Type B pancreatic cell (in vitro differentiated cells): ENCODE measurements at regions not wholly inside any gene's neighbourhood (a gene's known extent, or its start where the extent isn't known, plus 50 kb on each side); places are given as distances from the start of the nearest gene placed in this dataset.

Experiments
- DNase-seq: peaks from one replicate; pipeline ENCODE4 v3.0.0; 2021; ENCODE audit warnings: mixed read lengths; ENCODE audit not compliant: unreplicated experiment; ENCODE audit errors: extremely low spot score
- H3K27ac Mint-ChIP-seq: 2 replicates; pipeline ENCODE4 v1.8.0; 2021; ENCODE audit warnings: mild to moderate bottlenecking, mixed read lengths
- H3K27me3 Mint-ChIP-seq: 2 replicates; pipeline ENCODE4 v1.8.0; 2021; ENCODE audit warnings: mixed read lengths
- H3K36me3 Mint-ChIP-seq: 2 replicates; pipeline ENCODE4 v1.8.0; 2021; ENCODE audit warnings: mixed read lengths
- H3K4me1 Mint-ChIP-seq: one replicate; pipeline ENCODE4 v1.8.0; 2021; ENCODE audit warnings: mixed read lengths; ENCODE audit not compliant: unreplicated experiment
- H3K4me3 Mint-ChIP-seq: 2 replicates; pipeline ENCODE4 v1.8.0; 2021; ENCODE audit warnings: mild to moderate bottlenecking, mixed read lengths
- H3K9me3 Mint-ChIP-seq: 2 replicates; pipeline ENCODE4 v1.8.0; 2021; ENCODE audit warnings: mixed read lengths
- TF ChIP-seq, protein P1 (sequence below): fragments of 200-600 bp; sonication (generic); conservative IDR thresholded peaks from 2 replicates; pipeline ENCODE4 v1.5.0; 2021; ENCODE audit warnings: antibody characterized with exemption, mild to moderate bottlenecking

DNA sequence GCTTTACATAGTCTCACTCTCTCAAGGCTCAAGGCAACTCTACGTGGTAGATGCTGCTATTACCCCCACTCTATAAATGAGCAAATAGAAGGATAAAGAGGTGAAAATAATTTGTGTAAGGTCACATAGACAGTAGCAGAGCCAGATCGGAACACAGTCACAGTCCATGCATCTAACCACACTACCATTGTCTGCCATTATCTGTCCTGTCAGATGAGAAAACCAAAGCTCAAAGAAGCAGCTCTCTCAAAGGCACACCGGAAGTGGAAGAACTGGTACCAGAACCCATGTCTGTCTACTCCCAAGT lies 134.4 kb upstream of the NUDT4 start:
- H3K27ac Mint-ChIP-seq = peak overlapping the region; percentile 25
- no peak for DNase-seq
- H3K36me3 Mint-ChIP-seq = peaks cover 3% of the 10 kb centered on the region
- H3K4me1 Mint-ChIP-seq = peaks cover 30% of the 10 kb centered on the region
- TF ChIP-seq, protein P1, sequence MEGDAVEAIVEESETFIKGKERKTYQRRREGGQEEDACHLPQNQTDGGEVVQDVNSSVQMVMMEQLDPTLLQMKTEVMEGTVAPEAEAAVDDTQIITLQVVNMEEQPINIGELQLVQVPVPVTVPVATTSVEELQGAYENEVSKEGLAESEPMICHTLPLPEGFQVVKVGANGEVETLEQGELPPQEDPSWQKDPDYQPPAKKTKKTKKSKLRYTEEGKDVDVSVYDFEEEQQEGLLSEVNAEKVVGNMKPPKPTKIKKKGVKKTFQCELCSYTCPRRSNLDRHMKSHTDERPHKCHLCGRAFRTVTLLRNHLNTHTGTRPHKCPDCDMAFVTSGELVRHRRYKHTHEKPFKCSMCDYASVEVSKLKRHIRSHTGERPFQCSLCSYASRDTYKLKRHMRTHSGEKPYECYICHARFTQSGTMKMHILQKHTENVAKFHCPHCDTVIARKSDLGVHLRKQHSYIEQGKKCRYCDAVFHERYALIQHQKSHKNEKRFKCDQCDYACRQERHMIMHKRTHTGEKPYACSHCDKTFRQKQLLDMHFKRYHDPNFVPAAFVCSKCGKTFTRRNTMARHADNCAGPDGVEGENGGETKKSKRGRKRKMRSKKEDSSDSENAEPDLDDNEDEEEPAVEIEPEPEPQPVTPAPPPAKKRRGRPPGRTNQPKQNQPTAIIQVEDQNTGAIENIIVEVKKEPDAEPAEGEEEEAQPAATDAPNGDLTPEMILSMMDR = no peak
- H3K4me3 Mint-ChIP-seq = peak overlapping the region; percentile 1
- H3K27me3 Mint-ChIP-seq = no peaks in the 10 kb centered on the region
- peaks cover 15% of the 10 kb centered on the region for H3K9me3 Mint-ChIP-seq

DNA sequence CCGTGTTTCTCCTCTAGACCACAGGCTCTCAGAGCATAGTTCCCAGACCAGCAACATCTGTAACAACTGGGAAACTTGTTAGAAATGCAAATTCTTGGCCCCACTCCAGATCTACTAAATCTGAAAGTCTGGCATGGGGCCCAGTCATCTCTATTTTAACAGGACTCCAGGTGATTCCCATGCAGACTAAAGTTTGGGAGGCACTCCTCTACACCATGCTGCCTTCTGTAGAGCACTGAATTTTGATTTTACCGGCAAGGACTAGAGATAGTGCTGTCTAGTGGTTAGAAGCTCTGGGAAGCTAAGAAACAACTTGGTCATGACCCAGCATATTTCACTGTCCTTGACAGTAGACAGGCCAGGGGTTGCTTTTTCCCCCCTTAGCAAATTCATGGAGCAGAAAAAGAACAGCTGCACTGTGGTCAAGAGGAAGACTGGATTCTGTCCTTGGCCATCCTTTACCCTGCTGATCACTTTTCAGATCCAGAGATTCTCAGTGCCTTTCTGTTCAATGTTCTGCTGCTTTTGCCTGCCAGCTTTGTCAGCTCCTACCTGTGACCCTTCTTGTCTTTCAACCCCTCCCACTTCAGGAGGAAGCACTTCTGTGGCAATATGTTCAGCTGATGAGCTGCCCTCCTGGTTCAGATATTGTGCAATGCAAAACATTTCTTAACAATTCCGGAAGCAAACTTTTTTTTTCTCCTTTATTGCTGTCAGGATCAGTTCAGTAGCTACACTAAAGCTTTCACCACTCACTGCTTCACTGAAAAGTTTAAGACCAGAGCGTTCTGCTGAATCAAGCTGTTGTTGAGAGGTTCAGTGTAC lies 133.8 kb upstream of the NUDT4 start:
- TF ChIP-seq, protein P1 = no peak
- H3K4me3 Mint-ChIP-seq = peak overlapping the region; percentile 68
- no peaks in the 10 kb centered on the region for H3K27me3 Mint-ChIP-seq
- peaks cover 3% of the 10 kb centered on the region for H3K36me3 Mint-ChIP-seq
- H3K27ac Mint-ChIP-seq = peak overlapping the region; percentile 25
- H3K9me3 Mint-ChIP-seq = peaks cover 15% of the 10 kb centered on the region
- no peak for DNase-seq
- peaks cover 30% of the 10 kb centered on the region for H3K4me1 Mint-ChIP-seq

DNA sequence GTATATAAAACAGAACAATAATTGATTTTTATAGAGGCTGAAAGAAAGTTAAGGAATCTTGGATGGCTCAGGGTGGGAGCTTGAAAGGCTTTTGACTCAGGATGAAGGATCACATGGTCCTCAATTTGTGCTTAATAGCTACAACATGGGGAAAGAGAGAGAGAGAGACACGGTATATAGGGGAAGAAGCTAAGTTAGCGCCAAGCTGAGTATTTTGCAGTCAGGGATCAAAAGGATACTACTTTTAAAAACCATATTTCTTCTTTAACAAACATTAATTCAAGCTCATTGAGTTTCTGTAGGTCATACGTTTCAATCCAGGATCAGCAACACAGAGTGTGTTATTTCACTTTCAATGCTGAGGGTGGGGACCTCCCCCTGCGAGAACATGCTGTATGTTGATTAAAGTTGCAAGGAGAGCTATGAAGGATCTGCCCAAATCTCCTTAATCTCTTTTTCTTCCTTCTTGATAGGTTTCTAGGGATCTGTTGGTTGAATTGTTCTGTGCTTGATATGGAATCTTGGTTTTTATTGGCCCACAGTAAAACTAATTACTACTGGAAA lies 133.1 kb upstream of the NUDT4 start:
- Mint-ChIP-seq H3K27me3 (no peaks in the 10 kb centered on the region), H3K27ac (peak overlapping the region; percentile 25), H3K4me3 (peak overlapping the region; percentile 68), H3K9me3 (peaks cover 13% of the 10 kb centered on the region), H3K36me3 (peaks cover 3% of the 10 kb centered on the region), H3K4me1 (peaks cover 30% of the 10 kb centered on the region)
- TF ChIP-seq, protein P1 = no peak
- no peak for DNase-seq

DNA sequence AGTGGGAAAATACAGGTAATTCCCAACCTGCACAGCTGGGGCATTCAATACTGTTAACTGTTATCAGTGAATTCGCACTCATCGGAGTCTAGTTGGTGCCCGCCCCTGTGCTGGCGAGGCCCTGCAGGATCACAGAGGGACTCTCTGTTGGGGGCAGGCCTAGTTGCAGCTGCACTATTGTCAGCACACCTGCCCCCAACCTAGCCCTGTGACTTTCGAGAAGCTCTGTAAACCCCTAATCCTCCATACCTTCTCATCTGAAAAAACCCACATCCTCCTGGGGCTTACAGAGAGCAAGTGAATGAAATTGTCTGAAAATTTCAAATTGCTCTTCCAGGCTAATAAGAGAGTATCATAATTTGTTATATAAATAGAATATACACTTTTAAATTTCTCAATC lies 132.2 kb upstream of the NUDT4 start:
- DNase-seq = no peak
- Mint-ChIP-seq H3K4me3 (no peak overlapping the region), H3K9me3 (peaks cover 4% of the 10 kb centered on the region), H3K27me3 (no peaks in the 10 kb centered on the region), H3K36me3 (peaks cover 3% of the 10 kb centered on the region), H3K4me1 (peaks cover 30% of the 10 kb centered on the region), H3K27ac (no peak overlapping the region)
- TF ChIP-seq, protein P1 = no peak

DNA sequence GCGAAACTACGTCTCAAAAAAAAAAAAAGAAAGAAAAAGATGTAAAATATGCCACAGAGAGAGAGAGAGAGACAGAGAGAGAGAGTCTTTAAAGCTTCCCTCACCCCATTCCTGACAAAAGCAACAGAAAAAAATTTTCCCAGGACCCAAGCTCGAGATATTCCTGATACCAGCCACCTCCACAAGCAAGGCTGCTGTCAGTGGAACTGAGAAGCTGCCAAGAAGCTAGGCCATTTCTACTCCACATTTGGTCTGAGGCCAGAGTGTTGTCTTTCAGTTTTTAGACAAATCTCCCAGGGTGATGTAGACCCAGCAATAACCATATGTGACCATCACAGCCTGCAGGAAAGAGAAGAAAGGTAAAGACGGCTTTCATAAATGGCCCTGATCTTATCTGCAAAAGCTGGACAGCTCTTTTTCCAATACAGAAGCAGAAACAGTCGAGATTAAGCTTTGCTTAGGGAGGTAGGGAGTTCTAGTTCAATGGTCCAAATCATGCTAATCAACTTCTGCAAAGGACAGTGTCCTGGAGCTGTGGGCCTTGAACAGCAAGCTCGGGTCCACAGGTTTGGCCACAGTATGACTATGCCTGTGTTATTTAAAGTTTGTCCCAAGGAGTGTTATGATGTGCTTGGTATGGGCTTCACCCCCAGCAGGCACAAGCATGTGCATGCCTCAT lies 130.3 kb upstream of the NUDT4 start:
- Mint-ChIP-seq H3K4me1 (peaks cover 27% of the 10 kb centered on the region), H3K4me3 (no peak overlapping the region), H3K36me3 (peaks cover 3% of the 10 kb centered on the region), H3K27me3 (no peaks in the 10 kb centered on the region), H3K27ac (no peak overlapping the region), H3K9me3 (peaks cover 4% of the 10 kb centered on the region)
- no peak for DNase-seq
- TF ChIP-seq, protein P1 = no peak
